Skin of body (tissue), 1 donor: ENCODE measurements at regions not wholly inside any gene's neighbourhood (a gene's known extent, or its start where the extent isn't known, plus 50 kb on each side); places are given as distances from the start of the nearest gene placed in this dataset.
"Not testable (repeated sequence)": the region's sequence is repeated elsewhere in the genome, so short reads cannot be mapped to it uniquely, and the experiment has no call there.

Experiments used
- DNase-seq: peaks from one replicate; lab custom pipeline; 2025; lab: John Stamatoyannopoulos, UW

DNA sequence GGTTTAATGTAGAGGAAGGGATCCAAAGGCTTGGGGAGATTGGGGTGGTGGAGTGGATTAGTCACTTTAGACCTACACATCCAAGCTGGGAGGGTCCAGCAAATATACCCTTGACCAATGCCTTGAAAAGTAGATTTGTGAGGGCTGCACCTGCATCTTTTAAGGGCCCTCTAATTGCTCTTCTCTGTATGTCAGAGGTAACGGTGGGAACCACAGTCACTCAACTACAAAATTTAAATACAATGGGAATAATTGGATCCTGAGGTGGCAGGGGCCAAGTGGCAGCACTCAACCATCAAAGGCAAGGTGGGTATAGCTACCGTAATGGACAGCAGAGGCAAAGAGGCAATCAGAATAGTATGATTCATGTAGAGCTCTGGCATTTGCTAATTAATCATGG lies 833.7 kb upstream of the ARRDC3 start:
- DNase-seq: not testable (repeated sequence)

- no peak for DNase-seq
Measured at GRCh38 chr5:92215116-92215515, 832.0 kb upstream of the ARRDC3 start.

DNA sequence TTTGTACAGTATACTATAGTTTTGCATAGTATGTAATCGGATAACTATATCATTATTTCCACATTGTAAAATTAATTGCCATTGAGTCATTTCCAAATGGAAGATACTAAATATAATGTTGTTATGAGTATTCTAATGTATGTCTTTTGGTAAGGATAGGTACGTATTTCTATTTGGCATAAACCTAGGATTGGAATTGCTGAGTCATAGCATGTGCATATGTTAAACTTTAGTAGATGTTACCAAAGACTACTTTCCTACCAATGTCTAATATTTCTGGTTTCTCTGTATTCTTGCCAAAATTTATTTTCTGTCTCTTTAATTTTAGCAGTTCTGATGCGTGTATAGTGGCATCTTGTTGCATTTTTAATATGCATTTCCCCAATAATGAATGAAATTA lies 825.1 kb upstream of the ARRDC3 start:
- no peak for DNase-seq

DNA sequence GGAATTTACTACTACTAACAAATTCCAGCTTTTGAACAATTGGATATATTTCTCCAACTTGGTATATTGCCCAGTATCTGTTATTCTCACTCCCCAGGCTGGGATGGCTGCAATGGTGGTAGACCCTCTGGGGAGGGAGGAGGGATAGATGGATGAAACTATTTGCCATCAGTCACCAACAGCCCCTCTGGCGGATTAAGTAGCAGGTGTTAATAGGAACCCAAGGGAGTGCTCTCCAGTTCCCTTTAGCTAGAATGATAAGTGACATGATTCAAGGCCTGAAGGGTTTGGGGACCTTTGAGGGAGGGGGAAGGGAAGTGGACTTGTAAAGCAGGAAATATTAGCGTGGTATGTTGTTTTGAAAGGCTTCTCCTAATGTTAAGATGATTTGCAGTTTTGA lies 824.0 kb upstream of the ARRDC3 start:
- no peak for DNase-seq

GRCh38 chr5:92206681-92207080 lies 823.6 kb upstream of the ARRDC3 start:
- DNase-seq: peak; percentile 2

DNA sequence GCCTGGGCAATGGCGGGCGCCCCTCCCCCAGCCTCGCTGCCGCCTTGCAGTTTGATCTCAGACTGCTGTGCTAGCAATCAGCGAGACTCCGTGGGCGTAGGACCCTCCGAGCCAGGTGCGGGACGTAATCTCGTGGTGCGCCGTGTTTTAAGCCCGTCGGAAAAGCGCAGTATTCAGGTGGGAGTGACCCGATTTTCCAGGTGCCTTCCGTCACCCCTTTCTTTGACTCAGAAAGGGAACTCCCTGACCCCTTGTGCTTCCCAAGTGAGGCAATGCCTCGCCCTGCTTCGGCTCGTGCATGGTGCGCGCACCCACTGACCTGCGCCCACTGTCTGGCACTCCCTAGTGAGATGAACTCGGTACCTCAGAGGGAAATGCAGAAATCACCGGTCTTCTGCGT lies 815.9 kb upstream of the ARRDC3 start:
- DNase-seq: not testable (repeated sequence)

DNA sequence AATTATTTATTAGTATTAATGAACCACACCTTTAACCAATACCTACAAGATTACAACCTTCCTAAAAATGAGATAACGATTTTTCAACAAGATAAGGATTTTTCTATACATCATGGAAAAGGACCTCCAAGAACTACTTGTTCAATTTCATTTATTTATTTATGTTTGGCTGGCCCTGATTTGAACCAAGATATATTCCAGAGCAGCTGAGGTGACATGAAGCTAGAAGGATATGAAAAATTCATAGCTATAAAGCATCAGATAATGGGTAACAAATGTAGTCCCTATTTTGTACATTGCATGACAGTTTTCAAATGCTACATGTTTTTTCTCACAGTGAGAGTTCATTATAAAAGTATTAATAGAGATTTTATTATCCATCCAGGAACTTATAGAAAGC lies 798.5 kb upstream of the ARRDC3 start:
- DNase-seq: no peak

- no peak for DNase-seq
Measured at GRCh38 chr5:92180391-92180790, 797.3 kb upstream of the ARRDC3 start.

DNA sequence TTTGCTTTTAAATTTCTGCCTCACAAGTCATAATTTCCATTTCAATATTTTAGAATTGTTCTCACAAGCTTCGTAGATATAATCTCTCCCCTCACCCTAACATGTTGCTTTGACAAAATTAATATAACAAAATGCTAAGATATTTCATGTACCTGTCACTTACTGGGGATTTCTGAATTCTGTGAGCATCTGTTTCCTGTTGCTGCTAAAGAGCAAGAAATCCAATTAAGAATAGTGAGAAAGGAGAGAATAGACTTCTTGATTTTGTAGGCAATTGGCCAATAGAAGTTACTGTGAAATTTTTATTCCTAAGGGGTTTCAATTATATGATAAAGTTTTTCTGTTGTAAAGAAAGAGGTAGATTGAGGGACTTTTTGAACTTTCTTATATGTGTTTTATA lies 796.5 kb upstream of the ARRDC3 start:
- DNase-seq: no peak

DNA sequence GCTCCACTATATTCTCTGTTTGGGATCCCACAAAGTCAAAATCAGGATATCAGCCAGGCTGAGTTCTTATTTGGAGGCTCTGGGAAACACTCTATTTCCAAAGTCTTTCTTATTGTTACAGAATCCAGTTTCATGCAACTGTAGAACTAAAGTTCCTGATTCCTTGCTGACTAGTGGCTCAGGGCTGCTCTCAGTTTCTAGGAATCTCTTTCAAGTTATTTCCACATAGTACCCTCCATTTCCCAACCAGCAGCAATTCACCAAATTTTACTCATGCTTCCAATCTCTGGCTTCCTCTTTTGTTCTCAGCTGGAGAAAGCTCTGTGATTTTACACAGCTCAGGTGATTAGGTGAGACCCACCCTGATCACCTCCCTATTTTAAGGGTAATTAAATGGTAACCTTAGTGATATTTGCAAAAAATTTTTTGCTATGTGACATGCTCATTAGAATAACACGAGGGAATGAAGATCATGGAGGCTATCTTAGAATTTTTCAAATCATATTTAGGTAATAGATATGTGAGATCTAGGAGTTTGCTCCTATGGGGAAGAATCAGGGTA lies 794.9 kb upstream of the ARRDC3 start:
- DNase-seq: no peak

DNA sequence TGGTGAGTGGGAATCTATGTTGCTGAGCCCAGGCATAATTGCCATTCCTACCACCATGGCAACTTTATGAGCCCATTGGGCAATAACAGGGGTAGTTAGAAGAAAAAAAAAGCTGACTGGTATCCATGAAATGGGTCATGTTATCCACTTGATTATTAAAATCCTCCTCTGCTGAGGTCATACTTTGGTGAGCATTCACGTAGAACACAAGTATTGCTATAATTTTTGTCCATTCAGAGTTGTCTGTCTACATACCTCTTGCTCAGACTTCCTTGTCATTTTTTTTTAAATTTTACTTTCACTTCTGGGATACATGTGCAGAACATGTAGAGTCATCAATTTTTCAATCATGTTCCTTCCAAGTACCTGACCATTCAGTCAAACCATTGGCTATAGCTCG lies 780.8 kb upstream of the ARRDC3 start:
- DNase-seq: no peak

DNA sequence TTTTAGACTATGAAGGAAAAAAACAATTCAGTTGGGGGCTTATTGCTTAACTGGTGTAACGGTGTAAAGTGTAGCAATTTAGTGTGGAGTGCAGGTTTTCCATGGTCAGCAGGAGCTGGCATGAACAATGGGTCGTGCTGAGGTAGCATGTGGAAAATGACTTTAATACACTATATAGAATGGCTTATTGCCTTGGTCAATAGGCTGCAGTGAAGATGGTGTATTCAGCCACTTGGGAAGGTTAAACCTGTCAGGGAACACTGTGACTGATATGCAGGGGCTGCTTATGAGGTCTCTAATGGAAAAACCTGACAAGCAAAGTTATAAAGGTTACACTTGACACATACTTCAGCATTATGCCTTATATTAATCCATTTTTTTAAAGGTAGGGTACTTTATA lies 764.7 kb upstream of the ARRDC3 start:
- no peak for DNase-seq

DNA sequence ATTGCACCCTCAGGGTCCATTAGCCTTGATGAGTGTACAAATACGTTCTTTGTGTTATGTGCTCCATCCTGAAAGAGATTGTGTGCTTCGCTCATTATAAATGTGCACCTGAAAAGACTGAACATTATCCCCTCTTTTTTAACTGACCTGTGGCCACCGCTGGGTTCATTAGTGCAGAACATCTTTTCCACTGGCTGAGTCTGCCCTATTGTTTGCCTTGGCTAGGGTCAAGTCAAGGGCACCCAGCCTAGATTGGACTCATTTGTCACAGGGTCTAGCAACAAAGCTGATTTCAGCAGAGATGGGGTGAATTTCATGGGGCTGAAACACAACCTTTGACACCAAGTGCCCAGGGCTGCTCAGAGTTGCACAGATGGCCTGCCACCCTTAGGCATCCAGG lies 764.1 kb upstream of the ARRDC3 start:
- DNase-seq: no peak

DNA sequence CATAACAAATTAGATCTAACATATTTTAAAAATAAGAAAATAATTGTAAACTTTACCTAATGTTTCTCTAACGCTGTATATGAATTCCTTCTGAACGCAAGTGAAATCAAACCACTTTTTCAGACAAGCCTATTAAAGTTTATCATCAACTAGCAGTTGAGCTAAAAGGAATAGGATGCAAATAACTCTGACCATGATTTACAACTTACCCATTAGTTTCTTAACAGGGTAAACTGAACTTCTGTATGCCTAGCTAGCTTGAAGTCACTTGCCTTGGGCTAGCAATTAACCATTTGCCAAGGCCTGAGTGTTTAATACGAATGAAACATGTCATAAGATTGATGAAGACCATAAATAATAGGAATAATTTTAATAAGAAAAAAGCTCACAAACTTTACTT lies 762.7 kb upstream of the ARRDC3 start:
- DNase-seq: no peak

DNA sequence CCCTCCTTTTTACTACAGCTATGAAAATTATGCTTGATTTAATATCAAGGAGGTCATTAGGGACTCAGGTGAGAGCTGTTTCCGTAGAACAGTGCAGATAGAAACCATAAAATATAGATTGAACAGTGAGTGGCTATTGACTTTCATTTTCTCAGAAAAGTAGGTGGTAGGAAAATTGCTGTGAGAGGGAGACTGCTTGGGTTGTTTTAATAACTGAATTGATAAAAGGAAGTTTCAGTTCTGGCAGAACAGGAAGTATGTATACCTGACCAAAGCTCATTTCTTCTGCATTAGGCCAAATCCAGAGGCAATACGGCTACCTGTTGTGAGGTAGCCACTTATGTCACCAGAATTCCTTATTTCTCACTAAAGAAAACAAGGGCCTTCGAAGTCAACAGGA lies 761.7 kb upstream of the ARRDC3 start:
- no peak for DNase-seq

GRCh38 chr5:92132294-92132908 lies 749.3 kb upstream of the ARRDC3 start:
- not testable (repeated sequence) for DNase-seq

DNA sequence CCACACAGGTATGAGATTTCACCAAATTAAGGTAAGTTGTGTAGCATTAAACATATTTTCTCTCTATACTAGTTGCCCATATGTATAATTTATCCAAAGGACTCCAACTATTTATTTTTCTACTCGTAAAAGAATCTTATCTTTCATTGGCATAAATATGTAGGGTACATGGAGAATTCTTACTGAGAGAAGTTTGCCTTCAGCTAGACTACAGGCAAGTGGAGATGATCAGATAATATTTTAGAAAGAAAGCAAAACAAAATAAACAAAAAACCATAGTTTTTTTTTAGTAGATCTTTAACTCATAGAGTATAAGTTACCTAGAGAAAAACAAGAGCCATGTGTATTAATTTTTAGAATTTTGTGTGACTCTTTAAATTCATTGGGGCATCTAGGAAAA lies 743.1 kb upstream of the ARRDC3 start:
- no peak for DNase-seq

DNA sequence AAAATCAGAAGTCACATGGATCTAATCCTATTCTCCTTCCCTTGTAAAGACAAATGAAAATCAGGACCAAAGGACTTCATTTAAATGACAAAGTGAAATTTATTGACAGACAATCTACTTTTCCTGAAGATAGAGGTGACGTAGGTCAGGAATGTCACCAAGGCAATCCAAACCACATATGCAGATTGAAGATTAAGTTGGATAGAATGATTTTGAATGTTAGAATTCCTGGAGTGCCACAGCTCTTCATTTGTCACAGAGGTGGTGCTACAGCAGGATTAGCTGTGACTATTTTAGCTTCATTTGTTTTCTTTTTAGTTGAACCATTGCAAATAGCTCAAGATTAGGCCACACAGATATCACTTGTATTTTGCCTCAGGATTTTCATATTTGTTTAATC lies 736.0 kb upstream of the ARRDC3 start:
- no peak for DNase-seq

DNA sequence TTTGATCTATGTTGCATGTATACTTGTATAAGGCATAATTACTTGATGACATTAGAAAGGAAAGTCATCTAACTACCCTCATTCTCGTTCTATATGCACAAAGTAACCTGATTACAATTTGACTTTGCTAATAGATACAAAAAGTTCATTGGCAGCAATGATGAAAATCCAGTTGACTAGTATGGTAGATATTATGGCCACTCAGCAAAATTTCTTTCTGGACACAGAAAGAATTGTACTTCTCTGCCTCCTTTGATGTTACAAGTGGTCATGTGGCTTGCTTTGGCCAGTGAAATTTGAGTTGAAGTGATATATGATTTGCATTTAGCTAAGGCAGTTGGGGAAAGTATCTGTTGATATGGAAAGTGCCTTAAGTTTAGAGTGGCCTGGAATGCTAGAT lies 723.7 kb upstream of the ARRDC3 start:
- DNase-seq: no peak

DNA sequence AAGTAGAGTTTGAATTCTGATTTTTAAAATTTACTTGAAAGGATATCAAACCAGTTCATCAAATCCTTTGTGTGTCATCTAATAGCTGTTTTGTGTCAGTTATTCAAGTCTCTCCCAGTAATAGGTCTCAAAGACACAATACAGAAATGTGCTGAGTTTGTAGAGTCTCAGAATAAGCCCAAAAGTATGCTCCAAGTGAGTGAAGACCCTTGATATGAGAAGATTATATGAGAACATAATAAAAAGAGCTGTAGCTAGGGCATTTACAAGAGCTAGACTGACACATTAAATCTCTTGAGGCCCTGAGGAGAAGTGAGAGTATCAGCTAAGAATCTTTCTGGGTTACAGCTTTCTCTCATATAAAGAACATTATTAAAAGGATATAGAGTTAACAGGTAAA lies 721.0 kb upstream of the ARRDC3 start:
- no peak for DNase-seq

GRCh38 chr5:92102313-92102712 lies 719.2 kb upstream of the ARRDC3 start:
- no peak for DNase-seq

- no peak for DNase-seq
Measured at GRCh38 chr5:92092239-92092638, 709.1 kb upstream of the ARRDC3 start.

DNA sequence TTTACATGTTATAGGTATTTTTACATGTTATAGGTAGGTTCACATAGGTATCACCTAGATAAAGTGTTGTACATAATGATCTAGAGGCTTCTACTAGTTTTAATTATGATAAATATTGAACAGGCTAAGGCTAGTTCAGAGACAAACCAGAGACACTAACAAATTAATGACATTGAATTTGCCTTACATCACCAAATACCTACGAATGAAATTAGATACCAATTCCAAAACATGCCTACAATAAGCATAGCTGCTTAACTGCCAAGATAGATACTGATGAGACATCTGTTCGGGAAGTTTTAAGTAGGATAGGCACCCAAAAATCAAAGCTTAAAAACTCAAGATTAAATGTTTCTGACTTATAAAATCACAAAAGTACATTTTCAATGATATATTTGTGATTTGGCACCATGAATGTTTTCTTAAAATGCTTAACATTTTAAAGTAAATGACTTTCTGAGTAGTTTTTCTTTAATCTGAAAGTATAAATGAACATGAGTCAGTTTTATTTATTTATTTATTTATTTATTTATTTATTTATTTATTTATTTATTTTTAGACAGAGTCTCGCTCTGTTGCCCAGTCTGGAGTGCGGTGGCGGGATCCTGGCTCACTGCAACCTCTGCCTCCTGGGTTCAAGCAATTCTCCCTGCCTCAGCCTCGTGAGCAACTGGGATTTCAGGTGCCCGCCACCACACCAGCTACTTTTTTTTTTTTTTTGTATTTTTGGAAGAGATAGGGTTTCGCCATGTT lies 703.1 kb upstream of the ARRDC3 start:
- no peak for DNase-seq
